Ectodermal cell (in vitro differentiated cells): ENCODE measurements at regions not wholly inside any gene's neighbourhood (a gene's known extent, or its start where the extent isn't known, plus 50 kb on each side); places are given as distances from the start of the nearest gene placed in this dataset.

Experiments
- H3K27ac ChIP-seq: 2 replicates; pipeline ENCODE4 v1.7.0; 2013; ENCODE audit warnings: mild to moderate bottlenecking, low read depth, low read length; ENCODE audit not compliant: insufficient read depth, poor library complexity, severe bottlenecking
- H3K27me3 ChIP-seq: 2 replicates; pipeline ENCODE4 v1.7.0; 2013; ENCODE audit warnings: mild to moderate bottlenecking, low read length; ENCODE audit not compliant: insufficient read depth, control insufficient read depth, poor library complexity, severe bottlenecking
- H3K36me3 ChIP-seq: one replicate; pipeline ENCODE4 v1.7.0; 2013; ENCODE audit warnings: low read length; ENCODE audit not compliant: control insufficient read depth, insufficient read depth
- H3K4me1 ChIP-seq: one replicate; pipeline ENCODE4 v1.7.0; 2013; ENCODE audit warnings: low read length; ENCODE audit not compliant: control insufficient read depth, insufficient read depth
- H3K4me3 ChIP-seq: 2 replicates; pipeline ENCODE4 v1.7.0; 2013; ENCODE audit warnings: low read depth, low read length, control low read depth; ENCODE audit not compliant: insufficient read depth
- H3K9me3 ChIP-seq: 2 replicates; pipeline ENCODE4 v1.7.0; 2013; ENCODE audit warnings: mild to moderate bottlenecking, low read length, moderate library complexity; ENCODE audit not compliant: control insufficient read depth
- WGBS, 2 experiments: methylation state at CpG; one replicate each; pipeline ENCODE4 v1.1.7; 2013; ENCODE audit warnings: missing lambda C conversion rate in 2 of 2; 5-methylcytosine and 5-hydroxymethylcytosine counted together

GRCh38 chr4:20041839-20042407 is 209.8 kb upstream of the SLIT2 start:
- H3K27me3 ChIP-seq: no peaks in the 10 kb centered on the region
- H3K4me3 ChIP-seq: no peak overlapping the region
- H3K4me1 ChIP-seq: no peaks in the 10 kb centered on the region
- no peaks in the 10 kb centered on the region for H3K36me3 ChIP-seq
- no peak overlapping the region for H3K27ac ChIP-seq
- 94 to 100% methylated on average over 2 of the region's 2 CpGs for WGBS, 2 experiments
- no peaks in the 10 kb centered on the region for H3K9me3 ChIP-seq

GRCh38 chr4:20037745-20038144 is 214.0 kb upstream of the SLIT2 start:
- Histone ChIP-seq H3K4me1 (no peaks in the 10 kb centered on the region), H3K27me3 (no peaks in the 10 kb centered on the region), H3K36me3 (no peaks in the 10 kb centered on the region), H3K9me3 (no peaks in the 10 kb centered on the region), H3K4me3 (no peak overlapping the region), H3K27ac (no peak overlapping the region)
- WGBS, 2 experiments: 86 to 92% methylated on average over 2 to 3 of the region's 3 CpGs

- H3K4me3 ChIP-seq: no peak overlapping the region
- H3K4me1 ChIP-seq: no peaks in the 10 kb centered on the region
- H3K36me3 ChIP-seq: no peaks in the 10 kb centered on the region
- no peaks in the 10 kb centered on the region for H3K27me3 ChIP-seq
- no peaks in the 10 kb centered on the region for H3K9me3 ChIP-seq
- H3K27ac ChIP-seq: no peak overlapping the region
Measured at GRCh38 chr4:20030108-20030507, 221.6 kb upstream of the SLIT2 start.

- Histone ChIP-seq H3K4me1 (no peaks in the 10 kb centered on the region), H3K4me3 (no peak overlapping the region), H3K9me3 (no peaks in the 10 kb centered on the region), H3K36me3 (no peaks in the 10 kb centered on the region), H3K27ac (no peak overlapping the region), H3K27me3 (no peaks in the 10 kb centered on the region)
- 82 to 95% methylated on average over 2 to 4 of the region's 4 CpGs for WGBS, 2 experiments
Measured at GRCh38 chr4:20028645-20029044, 223.1 kb upstream of the SLIT2 start.

- no peak overlapping the region for H3K4me3 ChIP-seq
- no peaks in the 10 kb centered on the region for H3K9me3 ChIP-seq
- no peaks in the 10 kb centered on the region for H3K36me3 ChIP-seq
- 92 to 95% methylated on average over 2 of the region's 2 CpGs for WGBS, 2 experiments
- no peak overlapping the region for H3K27ac ChIP-seq
- no peaks in the 10 kb centered on the region for H3K27me3 ChIP-seq
- H3K4me1 ChIP-seq: no peaks in the 10 kb centered on the region
Measured at GRCh38 chr4:20026456-20026855, 225.2 kb upstream of the SLIT2 start.

GRCh38 chr4:20022471-20022870 is 229.2 kb upstream of the SLIT2 start:
- Histone ChIP-seq H3K27me3 (no peaks in the 10 kb centered on the region), H3K9me3 (no peaks in the 10 kb centered on the region), H3K4me1 (no peaks in the 10 kb centered on the region), H3K4me3 (no peak overlapping the region), H3K27ac (no peak overlapping the region), H3K36me3 (no peaks in the 10 kb centered on the region)
- WGBS, 2 experiments: 100% methylated on average over 1 of the region's 2 CpGs

- H3K27ac ChIP-seq: no peak overlapping the region
- WGBS, 2 experiments: 96 to 97% methylated on average over 2 of the region's 2 CpGs
- no peaks in the 10 kb centered on the region for H3K27me3 ChIP-seq
- H3K9me3 ChIP-seq: no peaks in the 10 kb centered on the region
- no peaks in the 10 kb centered on the region for H3K4me1 ChIP-seq
- H3K4me3 ChIP-seq: no peak overlapping the region
- no peaks in the 10 kb centered on the region for H3K36me3 ChIP-seq
Measured at GRCh38 chr4:20020056-20020455, 231.6 kb upstream of the SLIT2 start.

- Histone ChIP-seq H3K9me3 (no peaks in the 10 kb centered on the region), H3K36me3 (no peaks in the 10 kb centered on the region), H3K4me3 (no peak overlapping the region), H3K27me3 (no peaks in the 10 kb centered on the region), H3K4me1 (no peaks in the 10 kb centered on the region), H3K27ac (no peak overlapping the region)
- WGBS, 2 experiments: 90 to 92% methylated on average over 2 of the region's 4 CpGs
Measured at GRCh38 chr4:20019310-20020015, 232.2 kb upstream of the SLIT2 start.

- no peaks in the 10 kb centered on the region for H3K27me3 ChIP-seq
- no peak overlapping the region for H3K27ac ChIP-seq
- H3K4me1 ChIP-seq: no peaks in the 10 kb centered on the region
- H3K4me3 ChIP-seq: no peak overlapping the region
- no peaks in the 10 kb centered on the region for H3K36me3 ChIP-seq
- H3K9me3 ChIP-seq: no peaks in the 10 kb centered on the region
- 91 to 94% methylated on average over 3 of the region's 3 CpGs for WGBS, 2 experiments
Measured at GRCh38 chr4:20017777-20018115, 234.0 kb upstream of the SLIT2 start.

GRCh38 chr4:20017070-20017776 is 234.5 kb upstream of the SLIT2 start:
- Histone ChIP-seq H3K4me1 (no peaks in the 10 kb centered on the region), H3K27ac (no peak overlapping the region), H3K27me3 (no peaks in the 10 kb centered on the region), H3K36me3 (no peaks in the 10 kb centered on the region), H3K9me3 (no peaks in the 10 kb centered on the region), H3K4me3 (no peak overlapping the region)
- 91% methylated on average over 1 of the region's 1 CpG; no CpG with 5 or more reads in 1 of the 2 experiments for WGBS, 2 experiments
